GM19238 (cell line): ENCODE measurements at regions not wholly inside any gene's neighbourhood (a gene's known extent, or its start where the extent isn't known, plus 50 kb on each side); places are given as distances from the start of the nearest gene placed in this dataset.

Experiments used
- DNase-seq: peaks from one replicate; pipeline ENCODE4 v3.0.0; 2011; ENCODE audit warnings: low spot score; ENCODE audit not compliant: insufficient read length

- no peak for DNase-seq
Measured at GRCh38 chr13:63403733-63404132, 1988.1 kb upstream of the PCDH20 start.

- no peak for DNase-seq
Measured at GRCh38 chr13:63396746-63397145, 1981.1 kb upstream of the PCDH20 start.

- no peak for DNase-seq
Measured at GRCh38 chr13:63393112-63393511, 1977.5 kb upstream of the PCDH20 start.

GRCh38 chr13:63389756-63390155 lies 1974.1 kb upstream of the PCDH20 start:
- DNase-seq = no peak

GRCh38 chr13:63381078-63381859 lies 1965.6 kb upstream of the PCDH20 start:
- no peak for DNase-seq

GRCh38 chr13:63377986-63378385 lies 1962.3 kb upstream of the PCDH20 start:
- DNase-seq = no peak

- DNase-seq = no peak
Measured at GRCh38 chr13:63370101-63370500, 1954.5 kb upstream of the PCDH20 start.

- no peak for DNase-seq
Measured at GRCh38 chr13:63367522-63368198, 1952.0 kb upstream of the PCDH20 start.

GRCh38 chr13:63364159-63364558 lies 1948.5 kb upstream of the PCDH20 start:
- DNase-seq = no peak

- no peak for DNase-seq
Measured at GRCh38 chr13:63351533-63351932, 1935.9 kb upstream of the PCDH20 start.

- no peak for DNase-seq
Measured at GRCh38 chr13:63351081-63351480, 1935.4 kb upstream of the PCDH20 start.

GRCh38 chr13:63345835-63346234 lies 1930.2 kb upstream of the PCDH20 start:
- DNase-seq = no peak

- DNase-seq = no peak
Measured at GRCh38 chr13:63344711-63345110, 1929.1 kb upstream of the PCDH20 start.

GRCh38 chr13:63337921-63338320 lies 1922.3 kb upstream of the PCDH20 start:
- DNase-seq = no peak

GRCh38 chr13:63337041-63337440 lies 1921.4 kb upstream of the PCDH20 start:
- DNase-seq = no peak

- no peak for DNase-seq
Measured at GRCh38 chr13:63336549-63336948, 1920.9 kb upstream of the PCDH20 start.

GRCh38 chr13:63327584-63327983 lies 1911.9 kb upstream of the PCDH20 start:
- DNase-seq = no peak

GRCh38 chr13:63323441-63323840 lies 1907.8 kb upstream of the PCDH20 start:
- DNase-seq = no peak

GRCh38 chr13:63311587-63311986 lies 1895.9 kb upstream of the PCDH20 start:
- DNase-seq = no peak

- no peak for DNase-seq
Measured at GRCh38 chr13:63308549-63309165, 1893.0 kb upstream of the PCDH20 start.

GRCh38 chr13:63307228-63307627 lies 1891.6 kb upstream of the PCDH20 start:
- DNase-seq = no peak

GRCh38 chr13:63305641-63306133 lies 1890.0 kb upstream of the PCDH20 start:
- DNase-seq = no peak
